Vagina (tissue), 2 donors: ENCODE measurements at regions not wholly inside any gene's neighbourhood (a gene's known extent, or its start where the extent isn't known, plus 50 kb on each side); places are given as distances from the start of the nearest gene placed in this dataset.

Experiments used
- POLR2AphosphoS5 ChIP-seq, 2 donors: sonication (generic); formaldehyde crosslinking; IDR thresholded peaks; one replicate each; pipeline ENCODE4 v1.9.0; 2017; ENCODE audit warnings: antibody characterized with exemption in 2 of 2, mild to moderate bottlenecking in 2 of 2, low read depth in 1 of 2; ENCODE audit not compliant: insufficient read depth in 1 of 2
- TF ChIP-seq, protein P1 (sequence below), 3 experiments: fragments of 450-650 bp in 2 of 3; fragments of 200-600 bp in 1 of 3; sonication (generic) in 1 of 3; IDR thresholded peaks; one replicate each; pipeline ENCODE4 v1.5.1; 2017 to 2019; ENCODE audit warnings: antibody characterized with exemption in 3 of 3, mild to moderate bottlenecking in 2 of 3, moderate library complexity in 2 of 3

DNA sequence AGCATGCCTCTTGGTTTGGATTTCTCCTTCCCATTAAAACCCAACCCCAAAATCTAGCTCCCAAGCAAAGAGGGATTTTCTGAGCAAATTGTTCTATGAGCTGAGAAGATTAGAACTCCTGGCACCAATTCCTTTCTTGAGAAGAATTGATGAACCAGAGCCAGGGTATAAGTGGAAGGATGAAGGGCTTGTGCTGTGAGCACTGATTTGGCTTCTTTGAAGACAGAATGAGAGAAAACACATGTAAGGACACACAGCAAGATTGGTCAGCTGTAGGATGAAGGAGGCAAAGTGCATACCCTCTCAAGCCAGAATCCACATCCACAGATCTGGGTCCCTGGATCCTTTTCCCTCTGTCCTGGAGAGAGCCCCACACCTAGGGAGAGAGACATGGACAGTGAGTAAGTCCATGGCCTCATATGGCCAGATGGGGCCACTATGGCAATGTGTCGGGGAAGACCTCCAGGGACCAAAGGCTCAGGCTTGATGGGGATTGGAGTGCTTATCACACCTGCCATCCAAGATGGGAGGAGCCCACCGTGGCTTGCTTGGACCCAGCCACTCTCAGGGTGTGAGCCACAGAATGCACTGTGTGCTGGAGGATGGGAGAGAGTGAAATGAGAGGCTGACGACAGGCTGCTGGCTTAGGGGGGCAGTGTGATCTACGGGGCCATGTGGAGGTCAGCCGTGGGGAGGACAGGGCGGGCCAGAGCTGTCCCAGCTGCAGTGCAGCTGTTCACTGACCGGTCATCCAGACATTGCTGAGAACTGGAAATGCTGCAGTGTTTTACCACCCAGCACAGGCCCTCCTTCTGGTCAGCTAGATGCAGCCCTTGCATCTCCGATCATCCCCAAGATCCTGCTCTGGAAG, 339.8 kb downstream of the CYP26B1 start:
- TF ChIP-seq, protein P1, sequence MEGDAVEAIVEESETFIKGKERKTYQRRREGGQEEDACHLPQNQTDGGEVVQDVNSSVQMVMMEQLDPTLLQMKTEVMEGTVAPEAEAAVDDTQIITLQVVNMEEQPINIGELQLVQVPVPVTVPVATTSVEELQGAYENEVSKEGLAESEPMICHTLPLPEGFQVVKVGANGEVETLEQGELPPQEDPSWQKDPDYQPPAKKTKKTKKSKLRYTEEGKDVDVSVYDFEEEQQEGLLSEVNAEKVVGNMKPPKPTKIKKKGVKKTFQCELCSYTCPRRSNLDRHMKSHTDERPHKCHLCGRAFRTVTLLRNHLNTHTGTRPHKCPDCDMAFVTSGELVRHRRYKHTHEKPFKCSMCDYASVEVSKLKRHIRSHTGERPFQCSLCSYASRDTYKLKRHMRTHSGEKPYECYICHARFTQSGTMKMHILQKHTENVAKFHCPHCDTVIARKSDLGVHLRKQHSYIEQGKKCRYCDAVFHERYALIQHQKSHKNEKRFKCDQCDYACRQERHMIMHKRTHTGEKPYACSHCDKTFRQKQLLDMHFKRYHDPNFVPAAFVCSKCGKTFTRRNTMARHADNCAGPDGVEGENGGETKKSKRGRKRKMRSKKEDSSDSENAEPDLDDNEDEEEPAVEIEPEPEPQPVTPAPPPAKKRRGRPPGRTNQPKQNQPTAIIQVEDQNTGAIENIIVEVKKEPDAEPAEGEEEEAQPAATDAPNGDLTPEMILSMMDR (IDR thresholded peaks at IDR 0.05), result no peak
- TF ChIP-seq POLR2AphosphoS5 (IDR thresholded peaks at IDR 0.05; ENCODE audit: insufficient read depth in 1 of 2, low read depth in 1 of 2), result peak in 1 of 2 donors; percentile 82
